ENCODE measurements at regions not wholly inside any gene's neighbourhood (a gene's known extent, or its start where the extent isn't known, plus 50 kb on each side); places are given as distances from the start of the nearest gene placed in this dataset.

DNA sequence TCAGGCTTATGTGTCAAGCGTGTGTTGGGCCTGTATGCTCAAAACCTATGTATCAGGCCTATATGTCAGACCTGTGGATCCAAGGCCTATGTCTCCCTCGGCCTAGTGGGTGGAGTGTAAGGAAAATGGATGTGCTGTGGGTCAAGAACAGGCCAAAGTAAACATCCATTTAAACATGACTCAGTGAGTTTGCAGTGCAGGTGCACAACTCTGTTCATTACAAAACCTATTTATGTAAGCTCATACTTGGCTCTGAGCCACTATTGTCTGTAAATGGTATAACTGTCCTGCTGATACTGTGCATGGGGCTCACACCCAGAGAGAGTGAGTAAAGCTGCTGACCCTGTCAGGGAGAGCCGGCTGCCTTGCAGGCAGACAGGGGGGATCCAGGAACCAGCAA is 249.7 kb upstream of the AVPR1A start:
- Histone ChIP-seq H3K9ac (ENCODE audit: control insufficient read depth, extremely low read depth, insufficient read depth, low read length) (no peak overlapping the region), H4K20me1 (ENCODE audit: control insufficient read depth, extremely low read depth, insufficient read depth, low read length) (no peaks in the 10 kb centered on the region), H3K9me1 (ENCODE audit: control insufficient read depth, extremely low read depth, insufficient read depth, low read length) (no peaks in the 10 kb centered on the region), H3K27me3 (ENCODE audit: control insufficient read depth, extremely low read depth, insufficient read depth, low read length) (no peaks in the 10 kb centered on the region), H2AFZ (ENCODE audit: control insufficient read depth, low read length) (no peak overlapping the region), H3K79me2 (ENCODE audit: control insufficient read depth, insufficient read depth, low read length) (no peaks in the 10 kb centered on the region), H3K36me3 (ENCODE audit: control insufficient read depth in 2 of 2, extremely low read depth in 1 of 2, insufficient read depth in 2 of 2, low read length in 2 of 2) (no peaks in the 10 kb centered on the region), H3K9me3 (ENCODE audit: control insufficient read depth, low read depth, low read length) (no peaks in the 10 kb centered on the region), H3K4me1 (ENCODE audit: control insufficient read depth, extremely low read depth, insufficient read depth, low read length) (no peaks in the 10 kb centered on the region), H3K27ac (ENCODE audit: control insufficient read depth, insufficient read depth, low read length) (no peak overlapping the region), H3K4me2 (ENCODE audit: control insufficient read depth, extremely low read depth, insufficient read depth, low read depth, low read length) (no peak overlapping the region), H3K4me3 (ENCODE audit: control insufficient read depth in 2 of 3, extremely low read depth in 1 of 3, insufficient read depth in 2 of 3, low read depth in 1 of 3, low read length in 3 of 3) (no peak overlapping the region)
- DNase-seq (ENCODE audit: low read depth, low spot score) (no peak), FAIRE-seq (no peak)
- TF ChIP-seq, protein P1, sequence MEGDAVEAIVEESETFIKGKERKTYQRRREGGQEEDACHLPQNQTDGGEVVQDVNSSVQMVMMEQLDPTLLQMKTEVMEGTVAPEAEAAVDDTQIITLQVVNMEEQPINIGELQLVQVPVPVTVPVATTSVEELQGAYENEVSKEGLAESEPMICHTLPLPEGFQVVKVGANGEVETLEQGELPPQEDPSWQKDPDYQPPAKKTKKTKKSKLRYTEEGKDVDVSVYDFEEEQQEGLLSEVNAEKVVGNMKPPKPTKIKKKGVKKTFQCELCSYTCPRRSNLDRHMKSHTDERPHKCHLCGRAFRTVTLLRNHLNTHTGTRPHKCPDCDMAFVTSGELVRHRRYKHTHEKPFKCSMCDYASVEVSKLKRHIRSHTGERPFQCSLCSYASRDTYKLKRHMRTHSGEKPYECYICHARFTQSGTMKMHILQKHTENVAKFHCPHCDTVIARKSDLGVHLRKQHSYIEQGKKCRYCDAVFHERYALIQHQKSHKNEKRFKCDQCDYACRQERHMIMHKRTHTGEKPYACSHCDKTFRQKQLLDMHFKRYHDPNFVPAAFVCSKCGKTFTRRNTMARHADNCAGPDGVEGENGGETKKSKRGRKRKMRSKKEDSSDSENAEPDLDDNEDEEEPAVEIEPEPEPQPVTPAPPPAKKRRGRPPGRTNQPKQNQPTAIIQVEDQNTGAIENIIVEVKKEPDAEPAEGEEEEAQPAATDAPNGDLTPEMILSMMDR (optimal IDR thresholded peaks at IDR 0.05 in 1 of 3, IDR thresholded peaks at IDR 0.05 in 1 of 3, conservative IDR thresholded peaks at IDR 0.05 in 1 of 3; ENCODE audit: extremely low read depth in 1 of 3, insufficient read depth in 2 of 3, low read length in 3 of 3): no peak
- TF ChIP-seq EZH2 (IDR thresholded peaks at IDR 0.05; ENCODE audit: low read length): no peak
- dilution Hi-C loops (cut with MboI; ENCODE audit: extremely low pct_ligation_motif_present, low sequenced_read_pairs): no loop called here

DNA sequence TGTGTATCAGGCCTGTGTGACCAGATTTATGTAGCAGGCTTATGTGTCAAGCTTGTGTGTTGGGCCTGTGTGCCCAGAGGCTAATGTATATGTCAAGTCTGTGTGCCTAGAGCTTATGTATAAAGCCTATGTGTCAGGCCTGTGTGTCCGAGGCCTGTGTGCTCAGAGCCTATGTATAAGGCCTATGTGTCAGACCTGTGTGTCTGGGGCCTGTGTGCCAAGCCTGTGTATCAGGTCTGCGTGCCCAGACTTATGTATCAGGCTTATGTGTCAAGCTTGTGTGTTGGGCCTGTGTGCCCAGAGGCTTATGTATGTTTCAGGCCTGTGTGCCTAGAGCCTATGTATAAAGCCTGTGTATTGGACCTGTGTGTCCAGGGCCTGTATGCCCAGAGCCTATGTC is 249.3 kb upstream of the AVPR1A start:
- H3K9me3 ChIP-seq (ENCODE audit: control insufficient read depth, low read depth, low read length): no peaks in the 10 kb centered on the region
- no peaks in the 10 kb centered on the region for H3K79me2 ChIP-seq (ENCODE audit: control insufficient read depth, insufficient read depth, low read length)
- no peak for TF ChIP-seq EZH2 (IDR thresholded peaks at IDR 0.05; ENCODE audit: low read length)
- TF ChIP-seq, protein P1 (optimal IDR thresholded peaks at IDR 0.05 in 1 of 3, IDR thresholded peaks at IDR 0.05 in 1 of 3, conservative IDR thresholded peaks at IDR 0.05 in 1 of 3; ENCODE audit: extremely low read depth in 1 of 3, insufficient read depth in 2 of 3, low read length in 3 of 3): no peak
- H3K9me1 ChIP-seq (ENCODE audit: control insufficient read depth, extremely low read depth, insufficient read depth, low read length): no peaks in the 10 kb centered on the region
- no peak overlapping the region for H3K4me3 ChIP-seq (ENCODE audit: control insufficient read depth in 2 of 3, extremely low read depth in 1 of 3, insufficient read depth in 2 of 3, low read depth in 1 of 3, low read length in 3 of 3)
- FAIRE-seq: no peak
- no peak overlapping the region for H2AFZ ChIP-seq (ENCODE audit: control insufficient read depth, low read length)
- H4K20me1 ChIP-seq (ENCODE audit: control insufficient read depth, extremely low read depth, insufficient read depth, low read length): no peaks in the 10 kb centered on the region
- H3K27me3 ChIP-seq (ENCODE audit: control insufficient read depth, extremely low read depth, insufficient read depth, low read length): no peaks in the 10 kb centered on the region
- no peaks in the 10 kb centered on the region for H3K4me1 ChIP-seq (ENCODE audit: control insufficient read depth, extremely low read depth, insufficient read depth, low read length)
- no peak overlapping the region for H3K9ac ChIP-seq (ENCODE audit: control insufficient read depth, extremely low read depth, insufficient read depth, low read length)
- H3K27ac ChIP-seq (ENCODE audit: control insufficient read depth, insufficient read depth, low read length): no peak overlapping the region
- no peaks in the 10 kb centered on the region for H3K36me3 ChIP-seq (ENCODE audit: control insufficient read depth in 2 of 2, extremely low read depth in 1 of 2, insufficient read depth in 2 of 2, low read length in 2 of 2)
- no peak overlapping the region for H3K4me2 ChIP-seq (ENCODE audit: control insufficient read depth, extremely low read depth, insufficient read depth, low read depth, low read length)
- DNase-seq (ENCODE audit: low read depth, low spot score): no peak
- dilution Hi-C loops (cut with MboI; ENCODE audit: extremely low pct_ligation_motif_present, low sequenced_read_pairs): no loop called here
